ENCODE measurements at regions not wholly inside any gene's neighbourhood (a gene's known extent, or its start where the extent isn't known, plus 50 kb on each side); places are given as distances from the start of the nearest gene placed in this dataset.
A peak's percentile ranks its signal among the peaks of the same experiment; 100 is the strongest.
"Not testable (repeated sequence)": the region's sequence is repeated elsewhere in the genome, so short reads cannot be mapped to it uniquely, and the experiment has no call there.

DNA sequence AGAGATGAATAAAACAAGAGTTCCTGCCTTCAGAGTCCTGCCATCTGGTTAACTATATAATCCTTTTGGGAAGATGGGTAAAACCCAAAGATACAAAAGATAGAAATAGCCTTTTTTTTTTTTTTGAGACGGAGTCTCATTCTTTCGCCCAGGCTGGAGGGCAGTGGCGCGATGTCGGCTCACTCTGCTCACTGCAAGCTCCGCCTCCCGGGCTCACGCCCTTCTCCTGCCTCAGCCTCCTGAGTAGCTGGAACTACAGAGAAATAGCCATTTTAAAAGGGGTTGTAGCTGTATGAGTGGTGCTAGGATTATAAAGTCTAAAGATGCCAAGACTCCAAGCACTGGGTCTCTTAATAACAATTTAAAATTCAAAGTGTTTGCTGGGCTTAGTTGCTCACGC is 97.2 kb downstream of the KDR start:
- DNase-seq: no peak

- DNase-seq: no peak
These were observed 97.8 kb downstream of the KDR start for GRCh38 chr4:55027596-55027995.

DNA sequence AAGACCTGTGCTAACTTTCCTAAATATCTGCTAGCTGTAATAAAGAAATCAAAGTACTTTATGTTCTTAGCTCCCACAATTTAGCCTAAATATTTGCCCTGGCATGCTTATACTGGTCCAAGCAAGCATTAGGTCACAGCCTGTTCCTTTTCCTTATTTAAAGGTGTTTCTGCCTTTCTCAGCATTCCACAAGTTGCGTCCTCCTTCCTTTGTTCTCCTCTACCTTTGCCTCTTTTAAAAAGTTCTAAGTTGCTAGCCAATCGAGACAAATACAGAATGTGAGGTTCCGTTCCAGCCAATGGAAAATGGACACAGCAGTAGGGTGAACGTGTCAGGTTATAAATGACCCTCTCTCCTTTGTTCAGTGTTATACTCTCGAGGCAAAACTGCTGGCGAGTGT is 99.9 kb downstream of the KDR start:
- DNase-seq: not testable (repeated sequence)

GRCh38 chr4:55023030-55023429 is 102.4 kb downstream of the KDR start:
- DNase-seq: no peak

DNA sequence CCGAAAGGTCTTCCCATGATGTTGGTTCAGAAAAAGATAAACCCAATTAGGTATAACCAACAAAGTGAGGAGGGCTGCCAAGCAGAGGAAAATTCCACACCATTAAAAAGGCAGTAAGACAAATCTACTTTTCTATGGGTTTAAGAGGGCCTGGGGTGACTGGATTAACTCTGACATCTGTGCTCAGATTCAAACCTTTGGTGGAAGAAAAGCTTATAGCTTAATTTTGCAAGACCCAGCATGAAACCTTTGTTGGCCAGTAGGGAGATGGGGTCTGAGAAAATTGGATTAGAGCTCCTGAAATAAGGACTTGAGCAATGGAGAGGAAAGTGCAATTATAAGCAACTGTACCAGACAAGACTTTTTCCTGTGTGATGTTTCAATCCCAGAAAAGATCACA is 104.2 kb downstream of the KDR start:
- DNase-seq: no peak

DNA sequence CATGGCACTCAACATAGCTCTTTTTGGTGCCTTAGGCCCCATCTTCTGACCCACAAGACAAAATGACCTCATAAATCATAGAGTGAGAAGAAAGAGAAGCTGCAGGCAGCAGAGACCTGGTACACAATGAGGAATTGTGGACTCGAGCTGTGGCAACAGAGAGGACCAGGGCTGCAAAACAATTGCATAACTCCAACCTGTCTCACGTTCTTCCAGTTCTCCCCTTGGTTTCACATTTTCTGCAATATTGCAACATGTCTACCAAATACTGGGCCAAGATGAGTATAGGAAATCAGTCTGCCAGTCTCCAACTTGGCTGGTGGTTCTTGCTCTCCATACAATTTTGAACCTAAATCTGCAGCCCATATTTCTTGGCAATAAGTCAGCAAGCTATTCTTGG is 105.3 kb downstream of the KDR start:
- DNase-seq: no peak

DNA sequence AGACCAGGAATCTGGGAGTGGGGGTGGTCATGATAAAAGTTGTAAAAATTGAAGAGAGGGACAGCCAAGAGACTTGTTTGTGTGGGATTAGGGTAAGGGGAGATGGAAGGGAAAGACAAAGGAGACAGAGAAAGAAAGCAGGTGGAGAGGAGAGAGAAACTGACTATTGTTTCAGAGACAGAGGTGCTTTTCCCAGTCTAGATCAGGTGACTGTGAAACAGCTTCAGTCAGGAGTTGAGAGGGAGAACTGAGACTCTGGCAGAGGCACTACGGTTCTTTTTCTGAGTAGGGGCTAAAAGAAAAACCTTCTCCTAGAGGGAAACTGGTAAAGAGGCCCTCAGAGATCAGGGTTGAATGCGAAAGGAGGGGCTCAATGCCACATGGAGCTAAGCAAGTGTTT is 106.4 kb downstream of the KDR start:
- no peak for DNase-seq

DNA sequence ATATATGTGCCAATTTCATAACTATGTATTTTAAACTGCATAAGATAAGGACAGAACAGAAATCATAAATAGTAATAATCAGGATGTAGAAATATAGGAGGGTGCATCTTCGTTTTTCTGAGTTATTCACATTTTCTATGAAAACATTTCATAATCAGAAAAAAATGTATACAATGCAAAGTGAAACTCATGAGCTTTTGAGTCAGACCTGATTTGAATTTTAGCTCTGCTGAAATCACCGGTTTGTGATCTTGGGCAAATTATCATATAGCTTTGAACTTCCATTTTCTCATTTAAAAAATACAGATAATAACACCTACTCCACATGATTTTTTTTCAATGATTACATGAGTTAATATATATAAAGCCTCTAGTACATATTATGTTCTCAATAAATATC is 106.9 kb downstream of the KDR start:
- DNase-seq: no peak

DNA sequence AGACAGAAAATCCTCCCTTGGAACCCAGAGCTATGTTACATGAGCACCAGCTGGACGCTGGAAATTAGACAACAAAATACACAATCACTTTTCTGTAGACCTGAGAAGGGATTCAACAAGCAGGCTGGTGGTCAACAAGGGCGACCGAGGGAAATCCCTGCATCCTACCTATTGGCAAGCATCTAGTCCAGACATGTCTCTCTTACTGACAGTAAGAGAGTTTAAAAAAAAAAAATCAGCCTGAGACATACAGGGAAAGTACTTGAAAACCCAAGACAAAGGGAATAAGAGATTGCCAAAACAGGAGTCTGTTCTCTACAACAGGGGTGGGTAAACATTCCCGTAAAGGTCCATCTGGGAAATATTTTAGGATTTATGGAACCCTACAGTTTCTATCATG is 108.0 kb downstream of the KDR start:
- DNase-seq: no peak

GRCh38 chr4:55016131-55016530 is 109.3 kb downstream of the KDR start:
- DNase-seq: no peak

- no peak for DNase-seq
These were observed 110.5 kb downstream of the KDR start for GRCh38 chr4:55014876-55015275.

- DNase-seq: no peak
These were observed 111.9 kb downstream of the KDR start for GRCh38 chr4:55013431-55013955.

DNA sequence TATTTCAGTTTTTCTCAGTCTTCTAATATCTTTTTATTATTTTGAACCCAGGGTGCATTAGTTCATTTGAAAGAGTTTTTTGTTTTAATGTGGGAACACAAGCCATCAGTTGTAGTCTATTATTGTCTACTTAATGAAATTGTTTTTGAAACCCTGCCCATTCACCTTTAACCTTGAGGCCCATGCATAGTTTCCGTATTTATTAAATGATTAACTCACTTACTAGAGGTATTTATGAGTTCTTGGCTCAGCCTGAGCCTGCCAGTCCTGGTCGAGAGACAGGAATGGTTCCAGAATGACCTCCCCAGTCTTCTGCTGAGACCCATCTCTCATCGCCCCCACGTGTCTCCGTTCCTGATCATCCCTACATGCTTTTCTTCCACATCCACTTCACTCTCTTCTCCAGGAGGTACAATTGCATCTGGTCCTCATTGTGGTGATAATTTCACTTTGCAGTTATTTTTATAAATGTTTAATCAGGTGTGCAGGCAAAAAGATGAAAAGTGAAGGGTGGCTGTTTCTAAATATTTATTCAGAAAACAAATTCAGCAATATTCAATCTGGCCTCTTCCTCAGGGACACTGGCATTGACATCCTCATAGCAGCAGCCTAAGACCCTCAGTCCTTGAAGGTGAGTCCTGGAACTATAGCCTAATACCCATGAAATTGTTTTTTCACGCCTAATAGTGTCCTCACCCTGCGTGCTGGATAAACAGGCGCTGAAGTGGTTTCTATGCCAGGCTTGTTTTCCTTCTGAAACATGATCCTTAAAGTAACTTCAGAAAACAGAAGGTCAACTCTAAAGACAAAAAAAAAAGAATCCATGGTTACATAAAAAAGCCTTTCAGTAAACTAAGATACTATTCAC is 112.8 kb downstream of the KDR start:
- no peak for DNase-seq

DNA sequence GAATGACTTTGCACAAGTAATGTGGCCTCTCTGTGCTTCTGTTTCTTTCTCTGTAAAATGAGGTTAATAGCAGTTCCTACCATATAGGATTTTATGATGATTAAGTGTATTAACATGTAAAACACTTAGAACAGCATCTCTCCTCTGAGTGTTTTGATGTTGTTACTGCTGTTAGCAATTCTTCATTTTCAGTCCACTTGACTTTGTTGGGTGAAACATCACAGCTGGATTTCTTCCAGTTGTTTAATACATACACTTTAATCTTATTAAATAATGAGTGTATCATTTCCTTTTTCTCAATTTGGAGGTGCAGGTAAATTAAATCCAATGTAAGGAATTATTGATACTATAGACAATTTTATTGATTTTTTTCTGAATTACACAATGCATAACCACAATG is 113.6 kb downstream of the KDR start:
- DNase-seq: no peak

DNA sequence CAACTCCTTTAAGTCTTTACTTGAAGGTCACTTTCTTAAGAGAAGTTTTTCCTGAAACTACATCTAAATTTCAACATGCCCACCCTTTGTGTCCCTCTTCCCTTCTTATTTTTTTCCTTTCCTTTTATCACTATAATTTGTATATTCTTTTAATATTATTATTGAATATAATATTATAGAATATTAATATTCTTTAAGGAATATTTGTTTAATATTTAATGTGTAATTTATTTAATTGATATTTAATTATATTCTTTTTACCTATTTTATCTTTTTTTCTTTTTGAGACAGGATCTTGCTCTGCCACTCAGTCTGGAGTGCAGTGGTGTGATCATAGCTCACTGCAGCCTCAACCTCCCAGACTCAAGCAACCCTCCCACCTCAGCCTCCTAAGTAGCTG is 114.8 kb downstream of the KDR start:
- DNase-seq: no peak

DNA sequence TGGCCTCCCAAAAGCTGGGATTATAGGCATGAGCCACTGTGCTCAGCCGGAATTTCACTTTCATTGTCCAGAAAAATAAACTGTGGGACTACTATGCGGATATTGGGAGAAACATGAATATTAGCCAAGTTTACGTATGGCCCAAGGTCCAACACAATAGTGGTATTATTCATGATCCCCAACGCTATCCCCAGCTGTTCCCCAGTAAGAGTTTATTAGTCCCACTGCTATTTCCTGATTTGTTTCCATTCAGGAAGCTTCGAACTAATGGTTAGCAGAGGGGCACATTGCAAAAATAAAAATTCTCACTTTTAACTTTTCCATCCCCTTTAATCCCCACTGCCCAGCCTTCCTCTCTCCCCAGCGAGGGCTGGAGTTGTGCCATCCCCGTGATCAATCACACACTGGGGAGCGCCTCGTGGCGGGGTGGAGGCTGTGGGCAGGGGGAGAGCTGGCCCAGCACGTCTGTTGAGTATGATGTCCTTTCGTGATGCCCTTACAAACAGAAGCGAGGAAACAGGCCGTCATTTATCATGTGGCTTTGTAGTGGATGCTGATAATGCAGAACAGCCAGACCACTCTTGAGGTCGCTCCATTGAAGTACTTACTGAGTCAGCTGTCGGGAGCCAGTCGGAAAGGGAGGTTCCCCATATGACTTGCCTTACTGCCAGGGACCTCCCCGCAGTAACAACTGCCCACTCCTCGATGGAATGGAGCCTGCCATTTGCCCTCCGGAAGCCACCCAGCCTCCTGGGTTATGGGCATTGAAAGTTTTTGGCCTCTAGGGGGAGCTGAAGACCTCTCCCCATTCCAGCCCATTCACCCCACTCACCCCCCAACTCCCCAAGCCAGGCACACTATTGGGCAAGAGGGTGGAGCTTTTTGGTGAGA is 117.0 kb downstream of the KDR start:
- DNase-seq: peak in 2 of 56 donors; percentile 3 to 7

GRCh38 chr4:55005910-55006309 is 119.5 kb downstream of the KDR start:
- DNase-seq: no peak

DNA sequence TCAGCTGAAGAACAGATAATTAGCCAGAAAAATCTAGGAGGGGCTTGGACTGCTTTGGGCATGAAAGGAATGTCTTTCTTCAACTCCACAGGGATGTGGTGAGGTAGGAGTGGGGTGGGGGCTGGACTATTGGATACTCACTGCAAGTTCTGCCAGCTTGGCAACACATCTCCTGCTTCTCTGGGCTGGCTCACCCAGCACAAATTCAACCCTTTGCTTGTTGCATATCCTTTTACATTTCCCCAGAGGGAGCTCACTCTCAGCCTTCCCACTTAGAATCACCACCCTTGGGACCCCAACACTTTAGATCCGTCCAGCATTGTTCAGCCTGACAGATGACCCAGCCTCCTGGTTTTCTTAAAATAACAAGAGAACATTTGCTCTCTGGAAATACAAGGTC is 120.6 kb downstream of the KDR start:
- no peak for DNase-seq

GRCh38 chr4:55002431-55002830 is 123.0 kb downstream of the KDR start:
- no peak for DNase-seq

GRCh38 chr4:55001538-55001937 is 123.9 kb downstream of the KDR start:
- DNase-seq: no peak

GRCh38 chr4:54999003-54999402 is 126.4 kb downstream of the KDR start:
- peak in 1 of 56 donors; percentile 24 for DNase-seq

GRCh38 chr4:54993473-54994026 is 131.8 kb downstream of the KDR start:
- not testable (repeated sequence) for DNase-seq

All from amygdala (tissue), 56 donors.